ENCODE measurements at regions not wholly inside any gene's neighbourhood (a gene's known extent, or its start where the extent isn't known, plus 50 kb on each side); places are given as distances from the start of the nearest gene placed in this dataset.

GRCh38 chr3:95725770-95726169, 1088.6 kb upstream of the EPHA6 start:
- H3K27ac ChIP-seq (ENCODE audit: control insufficient read depth, insufficient read depth, low read length): no peak overlapping the region
- no peaks in the 10 kb centered on the region for H3K79me2 ChIP-seq (ENCODE audit: control insufficient read depth, insufficient read depth, low read length)
- H3K4me1 ChIP-seq (ENCODE audit: control insufficient read depth, extremely low read depth, insufficient read depth, low read length): no peaks in the 10 kb centered on the region
- no peak overlapping the region for H3K9ac ChIP-seq (ENCODE audit: control insufficient read depth, extremely low read depth, insufficient read depth, low read length)
- no peaks in the 10 kb centered on the region for H3K36me3 ChIP-seq (ENCODE audit: control insufficient read depth in 2 of 2, extremely low read depth in 1 of 2, insufficient read depth in 2 of 2, low read length in 2 of 2)
- no peaks in the 10 kb centered on the region for H3K27me3 ChIP-seq (ENCODE audit: control insufficient read depth, extremely low read depth, insufficient read depth, low read length)
- dilution Hi-C loops (cut with MboI; ENCODE audit: extremely low pct_ligation_motif_present, low sequenced_read_pairs): no loop called here
- no peaks in the 10 kb centered on the region for H3K9me3 ChIP-seq (ENCODE audit: control insufficient read depth, low read depth, low read length)
- H2AFZ ChIP-seq (ENCODE audit: control insufficient read depth, low read length): no peak overlapping the region
- H3K4me3 ChIP-seq (ENCODE audit: control insufficient read depth in 2 of 3, extremely low read depth in 1 of 3, insufficient read depth in 2 of 3, low read depth in 1 of 3, low read length in 3 of 3): no peak overlapping the region
- H4K20me1 ChIP-seq (ENCODE audit: control insufficient read depth, extremely low read depth, insufficient read depth, low read length): no peaks in the 10 kb centered on the region
- FAIRE-seq (no peak), DNase-seq (ENCODE audit: low read depth, low spot score) (no peak)
- no peak overlapping the region for H3K4me2 ChIP-seq (ENCODE audit: control insufficient read depth, extremely low read depth, insufficient read depth, low read depth, low read length)
- H3K9me1 ChIP-seq (ENCODE audit: control insufficient read depth, extremely low read depth, insufficient read depth, low read length): no peaks in the 10 kb centered on the region
- TF ChIP-seq EZH2 (IDR thresholded peaks at IDR 0.05; ENCODE audit: low read length) (no peak), CTCF (optimal IDR thresholded peaks at IDR 0.05 in 1 of 3, IDR thresholded peaks at IDR 0.05 in 1 of 3, conservative IDR thresholded peaks at IDR 0.05 in 1 of 3; ENCODE audit: extremely low read depth in 1 of 3, insufficient read depth in 2 of 3, low read length in 3 of 3) (no peak)

- FAIRE-seq (no peak), DNase-seq (ENCODE audit: low read depth, low spot score) (no peak)
- H4K20me1 ChIP-seq (ENCODE audit: control insufficient read depth, extremely low read depth, insufficient read depth, low read length): no peaks in the 10 kb centered on the region
- H3K9ac ChIP-seq (ENCODE audit: control insufficient read depth, extremely low read depth, insufficient read depth, low read length): no peak overlapping the region
- H3K4me2 ChIP-seq (ENCODE audit: control insufficient read depth, extremely low read depth, insufficient read depth, low read depth, low read length): no peak overlapping the region
- H3K4me1 ChIP-seq (ENCODE audit: control insufficient read depth, extremely low read depth, insufficient read depth, low read length): no peaks in the 10 kb centered on the region
- H3K79me2 ChIP-seq (ENCODE audit: control insufficient read depth, insufficient read depth, low read length): no peaks in the 10 kb centered on the region
- TF ChIP-seq CTCF (optimal IDR thresholded peaks at IDR 0.05 in 1 of 3, IDR thresholded peaks at IDR 0.05 in 1 of 3, conservative IDR thresholded peaks at IDR 0.05 in 1 of 3; ENCODE audit: extremely low read depth in 1 of 3, insufficient read depth in 2 of 3, low read length in 3 of 3) (no peak), EZH2 (IDR thresholded peaks at IDR 0.05; ENCODE audit: low read length) (no peak)
- H3K9me3 ChIP-seq (ENCODE audit: control insufficient read depth, low read depth, low read length): no peaks in the 10 kb centered on the region
- H3K9me1 ChIP-seq (ENCODE audit: control insufficient read depth, extremely low read depth, insufficient read depth, low read length): no peaks in the 10 kb centered on the region
- H3K36me3 ChIP-seq (ENCODE audit: control insufficient read depth in 2 of 2, extremely low read depth in 1 of 2, insufficient read depth in 2 of 2, low read length in 2 of 2): no peaks in the 10 kb centered on the region
- no peaks in the 10 kb centered on the region for H3K27me3 ChIP-seq (ENCODE audit: control insufficient read depth, extremely low read depth, insufficient read depth, low read length)
- H2AFZ ChIP-seq (ENCODE audit: control insufficient read depth, low read length): no peak overlapping the region
- dilution Hi-C loops (cut with MboI; ENCODE audit: extremely low pct_ligation_motif_present, low sequenced_read_pairs): no loop called here
- H3K27ac ChIP-seq (ENCODE audit: control insufficient read depth, insufficient read depth, low read length): no peak overlapping the region
- H3K4me3 ChIP-seq (ENCODE audit: control insufficient read depth in 2 of 3, extremely low read depth in 1 of 3, insufficient read depth in 2 of 3, low read depth in 1 of 3, low read length in 3 of 3): no peak overlapping the region
These were observed 1082.6 kb upstream of the EPHA6 start for GRCh38 chr3:95731753-95732152.

All from keratinocyte (primary cell).